ENCODE measurements at regions not wholly inside any gene's neighbourhood (a gene's known extent, or its start where the extent isn't known, plus 50 kb on each side); places are given as distances from the start of the nearest gene placed in this dataset.

GRCh38 chr14:83053022-83053710 lies 1519.5 kb upstream of the SEL1L start:
- Mint-ChIP-seq H3K9me3 (ENCODE audit: unreplicated experiment) (peaks cover 13% of the 10 kb centered on the region), H3K4me1 (ENCODE audit: insufficient read depth, unreplicated experiment) (no peaks in the 10 kb centered on the region), H3K27ac (ENCODE audit: low read depth, unreplicated experiment) (no peak overlapping the region), H3K36me3 (ENCODE audit: insufficient read depth, unreplicated experiment) (peaks cover 5% of the 10 kb centered on the region), H3K4me3 (ENCODE audit: unreplicated experiment) (no peak overlapping the region), H3K27me3 (ENCODE audit: insufficient read depth, unreplicated experiment) (no peaks in the 10 kb centered on the region)
- intact Hi-C loops (cut with micrococcal nuclease) = no loop called here
- ChIA-PET CTCF (interaction anchor here (0.8 kb wide), 1 partner anchor 1200 kb away, joined by 4 read pairs; no protein-coding TSS in a partner anchor), POLR2A (no interaction called here)
- no peak for DNase-seq (ENCODE audit: unreplicated experiment)
- no TSS peak for BruUV-seq (replicated peaks)
- no peak for TF ChIP-seq CTCF (IDR thresholded peaks at IDR 0.05; ENCODE audit: unreplicated experiment)

- intact Hi-C loops (cut with micrococcal nuclease) = no loop called here
- no peak overlapping the region for H3K4me3 Mint-ChIP-seq (ENCODE audit: unreplicated experiment)
- ChIA-PET CTCF (interaction anchor here (0.8 kb wide), 1 partner anchor 1493 kb away, joined by 3 read pairs; no protein-coding TSS in a partner anchor), POLR2A (interaction anchor here (0.7 kb wide), 1 partner anchor 933 kb away, joined by 3 read pairs; no protein-coding TSS in a partner anchor)
- H3K27me3 Mint-ChIP-seq (ENCODE audit: insufficient read depth, unreplicated experiment) = no peaks in the 10 kb centered on the region
- TF ChIP-seq CTCF (IDR thresholded peaks at IDR 0.05; ENCODE audit: unreplicated experiment) = no peak
- peaks cover 2% of the 10 kb centered on the region for H3K36me3 Mint-ChIP-seq (ENCODE audit: insufficient read depth, unreplicated experiment)
- H3K9me3 Mint-ChIP-seq (ENCODE audit: unreplicated experiment) = peaks cover 5% of the 10 kb centered on the region
- BruUV-seq (replicated peaks) = no TSS peak
- H3K27ac Mint-ChIP-seq (ENCODE audit: low read depth, unreplicated experiment) = no peak overlapping the region
- no peaks in the 10 kb centered on the region for H3K4me1 Mint-ChIP-seq (ENCODE audit: insufficient read depth, unreplicated experiment)
- DNase-seq (ENCODE audit: unreplicated experiment) = no peak
These were observed 1524.4 kb upstream of the SEL1L start for GRCh38 chr14:83058068-83058467.

- intact Hi-C loops (cut with micrococcal nuclease) = loop anchor here (1.0 kb wide), 2 partner anchors 362 to 1082 kb away; no protein-coding TSS in a partner anchor
- no peak for TF ChIP-seq CTCF (IDR thresholded peaks at IDR 0.05; ENCODE audit: unreplicated experiment)
- no peaks in the 10 kb centered on the region for H3K27me3 Mint-ChIP-seq (ENCODE audit: insufficient read depth, unreplicated experiment)
- H3K27ac Mint-ChIP-seq (ENCODE audit: low read depth, unreplicated experiment) = no peak overlapping the region
- H3K36me3 Mint-ChIP-seq (ENCODE audit: insufficient read depth, unreplicated experiment) = no peaks in the 10 kb centered on the region
- POLR2A ChIA-PET = interaction anchor here (0.6 to 0.7 kb wide), 2 partner anchors 282 to 1755 kb away, joined by 3 to 4 read pairs; no protein-coding TSS in a partner anchor
- no peak overlapping the region for H3K4me3 Mint-ChIP-seq (ENCODE audit: unreplicated experiment)
- no TSS peak for BruUV-seq (replicated peaks)
- CTCF ChIA-PET = interaction anchor here (0.6 to 2.6 kb wide), 12 partner anchors 11 to 1449 kb away, joined by 3 to 14 read pairs (median 3); no protein-coding TSS in a partner anchor
- no peaks in the 10 kb centered on the region for H3K4me1 Mint-ChIP-seq (ENCODE audit: insufficient read depth, unreplicated experiment)
- DNase-seq (ENCODE audit: unreplicated experiment) = peak; percentile 54
- no peaks in the 10 kb centered on the region for H3K9me3 Mint-ChIP-seq (ENCODE audit: unreplicated experiment)
These were observed 1538.3 kb upstream of the SEL1L start for GRCh38 chr14:83071888-83072501.

GRCh38 chr14:83085136-83085535 lies 1551.5 kb upstream of the SEL1L start:
- peaks cover 5% of the 10 kb centered on the region for H3K9me3 Mint-ChIP-seq (ENCODE audit: unreplicated experiment)
- POLR2A ChIA-PET = interaction anchor here (0.7 kb wide), 1 partner anchor 933 kb away, joined by 3 read pairs; no protein-coding TSS in a partner anchor

More at GRCh38 chr14:83085136-83085535, 1551.5 kb upstream of the SEL1L start:
- no peak for TF ChIP-seq CTCF (IDR thresholded peaks at IDR 0.05; ENCODE audit: unreplicated experiment)
- H3K4me1 Mint-ChIP-seq (ENCODE audit: insufficient read depth, unreplicated experiment) = no peaks in the 10 kb centered on the region
- H3K4me3 Mint-ChIP-seq (ENCODE audit: unreplicated experiment) = no peak overlapping the region
- H3K27ac Mint-ChIP-seq (ENCODE audit: low read depth, unreplicated experiment) = no peak overlapping the region
- no peaks in the 10 kb centered on the region for H3K36me3 Mint-ChIP-seq (ENCODE audit: insufficient read depth, unreplicated experiment)
- no peaks in the 10 kb centered on the region for H3K27me3 Mint-ChIP-seq (ENCODE audit: insufficient read depth, unreplicated experiment)
- no TSS peak for BruUV-seq (replicated peaks)
- intact Hi-C loops (cut with micrococcal nuclease) = no loop called here
- CTCF ChIA-PET = interaction anchor here (0.6 to 1.5 kb wide), 5 partner anchors 177 to 1164 kb away, joined by 3 read pairs; no protein-coding TSS in a partner anchor
- no peak for DNase-seq (ENCODE audit: unreplicated experiment)
